SJSA1 (cell line): ENCODE measurements at regions not wholly inside any gene's neighbourhood (a gene's known extent, or its start where the extent isn't known, plus 50 kb on each side); places are given as distances from the start of the nearest gene placed in this dataset.

Experiments
- DNase-seq, 2 experiments: peaks; one replicate each; pipeline ENCODE4 v3.0.0-alpha.2; 2015 to 2020; ENCODE audit warnings: low spot score in 2 of 2, low read depth in 1 of 2
- H3K27ac ChIP-seq: fragments of 250-450 bp; sonication (Bioruptor Pico); 2 replicates; pipeline ENCODE4 v1.5.1; 2020; ENCODE audit warnings: mild to moderate bottlenecking, moderate library complexity
- H3K27me3 ChIP-seq: fragments of 250-450 bp; sonication (Bioruptor Pico); replicated peaks from 2 replicates; pipeline ENCODE4 v1.5.1; 2020; ENCODE audit warnings: mild to moderate bottlenecking, moderate library complexity
- H3K36me3 ChIP-seq: fragments of 250-450 bp; sonication (Bioruptor Pico); 2 replicates; pipeline ENCODE4 v1.5.1; 2020; ENCODE audit warnings: mild to moderate bottlenecking
- H3K4me1 ChIP-seq: fragments of 250-450 bp; sonication (Bioruptor Pico); replicated peaks from 2 replicates; pipeline ENCODE4 v1.6.1; 2021; ENCODE audit warnings: mild to moderate bottlenecking
- H3K4me3 ChIP-seq: fragments of 250-450 bp; sonication (Bioruptor Pico); 2 replicates; pipeline ENCODE4 v1.5.1; 2020; ENCODE audit warnings: mild to moderate bottlenecking
- H3K9me3 ChIP-seq: fragments of 250-450 bp; sonication (Bioruptor Pico); replicated peaks from 2 replicates; pipeline ENCODE4 v1.5.1; 2020; ENCODE audit warnings: mild to moderate bottlenecking

DNA sequence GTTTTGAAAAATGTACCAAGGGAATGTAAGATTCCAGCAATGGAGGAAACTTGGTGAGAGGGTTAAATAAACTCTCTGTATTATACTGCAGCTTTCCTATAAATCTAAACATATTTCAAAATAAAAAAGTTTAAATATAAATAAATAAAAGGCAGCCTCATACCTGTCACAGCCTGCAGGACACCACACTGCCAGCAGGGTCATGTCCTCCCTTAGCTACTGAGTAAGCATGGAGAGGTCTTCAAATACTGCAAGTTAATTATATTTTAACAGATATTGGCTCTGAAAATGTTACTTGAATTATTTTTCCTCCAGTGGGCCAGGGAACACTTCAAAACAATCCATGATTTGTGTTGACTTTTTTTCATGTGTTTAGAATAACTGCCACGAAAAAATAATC, 852.8 kb upstream of the PCDH7 start:
- Histone ChIP-seq H3K4me1 (no peaks in the 10 kb centered on the region), H3K36me3 (no peaks in the 10 kb centered on the region), H3K27me3 (no peaks in the 10 kb centered on the region), H3K9me3 (no peaks in the 10 kb centered on the region), H3K4me3 (no peak overlapping the region), H3K27ac (no peak overlapping the region)
- DNase-seq, result no peak

DNA sequence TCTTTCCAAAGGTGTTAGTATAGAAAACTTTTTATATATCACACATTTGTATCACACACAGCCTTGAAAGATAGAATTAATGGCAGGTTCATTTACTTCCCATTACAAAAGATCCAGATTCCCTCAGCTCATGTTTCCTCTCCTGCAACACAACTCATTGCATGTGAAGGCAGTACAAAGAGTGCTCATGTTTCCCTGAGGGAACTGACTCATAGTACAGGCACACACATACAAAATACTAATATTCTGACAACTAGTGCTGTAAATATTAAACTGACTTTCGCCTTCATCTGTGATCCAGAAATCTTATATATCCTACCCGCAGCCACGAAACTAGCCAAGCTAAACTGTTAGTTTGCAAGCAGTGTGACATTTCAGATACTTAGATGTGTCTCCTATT, 819.8 kb upstream of the PCDH7 start:
- DNase-seq, result no peak
- no peaks in the 10 kb centered on the region for H3K4me1 ChIP-seq
- H3K9me3 ChIP-seq, result no peaks in the 10 kb centered on the region
- no peak overlapping the region for H3K27ac ChIP-seq
- H3K4me3 ChIP-seq, result no peak overlapping the region
- H3K27me3 ChIP-seq, result no peaks in the 10 kb centered on the region
- H3K36me3 ChIP-seq, result no peaks in the 10 kb centered on the region

- H3K4me1 ChIP-seq, result no peaks in the 10 kb centered on the region
These were observed 811.9 kb upstream of the PCDH7 start for GRCh38 chr4:29908276-29908675.

DNA sequence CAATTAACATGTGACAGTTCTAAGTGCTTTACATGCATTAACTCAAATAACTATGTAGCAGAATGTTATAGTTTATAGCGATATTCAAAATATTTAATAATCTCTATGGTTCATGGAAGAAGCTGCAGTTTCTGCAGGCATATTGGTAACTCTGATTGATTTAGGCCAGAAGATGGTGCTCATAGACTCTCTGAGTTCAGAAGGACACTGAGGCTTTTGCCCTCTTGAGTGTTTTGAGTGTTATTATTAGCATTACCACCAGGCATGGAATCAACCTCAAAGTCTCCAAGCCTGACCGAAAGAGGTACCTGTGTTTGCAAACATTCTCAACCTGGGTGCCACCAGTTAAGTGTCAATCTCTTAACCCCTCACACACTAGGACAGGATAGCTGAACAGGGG, 792.3 kb upstream of the PCDH7 start:
- no peak for DNase-seq
- no peaks in the 10 kb centered on the region for H3K4me1 ChIP-seq
- no peaks in the 10 kb centered on the region for H3K36me3 ChIP-seq
- no peak overlapping the region for H3K4me3 ChIP-seq
- no peaks in the 10 kb centered on the region for H3K27me3 ChIP-seq
- H3K9me3 ChIP-seq, result no peaks in the 10 kb centered on the region
- no peak overlapping the region for H3K27ac ChIP-seq

More at GRCh38 chr4:29908276-29908675, 811.9 kb upstream of the PCDH7 start:
- H3K36me3 ChIP-seq, result no peaks in the 10 kb centered on the region
- no peaks in the 10 kb centered on the region for H3K9me3 ChIP-seq
- no peaks in the 10 kb centered on the region for H3K27me3 ChIP-seq
- no peak for DNase-seq
- H3K27ac ChIP-seq, result no peak overlapping the region
- H3K4me3 ChIP-seq, result no peak overlapping the region

- no peaks in the 10 kb centered on the region for H3K36me3 ChIP-seq
- no peak for DNase-seq
- no peak overlapping the region for H3K4me3 ChIP-seq
- H3K9me3 ChIP-seq, result no peaks in the 10 kb centered on the region
- H3K27me3 ChIP-seq, result no peaks in the 10 kb centered on the region
- H3K27ac ChIP-seq, result no peak overlapping the region
- H3K4me1 ChIP-seq, result no peaks in the 10 kb centered on the region
These were observed 771.7 kb upstream of the PCDH7 start for GRCh38 chr4:29948451-29948850.

DNA sequence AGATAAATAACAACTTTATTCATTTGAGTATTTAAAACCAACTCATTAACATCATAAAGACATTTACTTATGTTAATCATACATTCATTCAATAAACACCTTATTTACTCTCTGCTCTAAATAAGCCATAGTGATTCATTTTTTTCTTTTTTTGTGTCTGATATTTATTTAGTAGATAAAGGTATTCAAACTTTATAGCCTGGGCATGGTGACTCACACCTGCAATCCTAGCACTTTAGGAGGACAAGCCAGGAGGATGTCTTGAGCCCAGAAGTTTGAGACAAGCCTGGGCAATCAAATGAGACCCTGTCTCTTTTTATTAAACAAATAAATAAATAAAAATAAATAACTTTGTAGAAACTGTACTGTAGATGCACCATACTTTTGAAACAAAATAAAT, 771.3 kb upstream of the PCDH7 start:
- Histone ChIP-seq H3K9me3 (no peaks in the 10 kb centered on the region), H3K27me3 (no peaks in the 10 kb centered on the region), H3K4me3 (no peak overlapping the region), H3K27ac (no peak overlapping the region), H3K4me1 (no peaks in the 10 kb centered on the region), H3K36me3 (no peaks in the 10 kb centered on the region)
- no peak for DNase-seq

GRCh38 chr4:29966386-29966785, 753.8 kb upstream of the PCDH7 start:
- Histone ChIP-seq H3K27me3 (no peaks in the 10 kb centered on the region), H3K4me1 (no peaks in the 10 kb centered on the region), H3K4me3 (no peak overlapping the region), H3K27ac (no peak overlapping the region), H3K9me3 (no peaks in the 10 kb centered on the region), H3K36me3 (no peaks in the 10 kb centered on the region)
- no peak for DNase-seq

DNA sequence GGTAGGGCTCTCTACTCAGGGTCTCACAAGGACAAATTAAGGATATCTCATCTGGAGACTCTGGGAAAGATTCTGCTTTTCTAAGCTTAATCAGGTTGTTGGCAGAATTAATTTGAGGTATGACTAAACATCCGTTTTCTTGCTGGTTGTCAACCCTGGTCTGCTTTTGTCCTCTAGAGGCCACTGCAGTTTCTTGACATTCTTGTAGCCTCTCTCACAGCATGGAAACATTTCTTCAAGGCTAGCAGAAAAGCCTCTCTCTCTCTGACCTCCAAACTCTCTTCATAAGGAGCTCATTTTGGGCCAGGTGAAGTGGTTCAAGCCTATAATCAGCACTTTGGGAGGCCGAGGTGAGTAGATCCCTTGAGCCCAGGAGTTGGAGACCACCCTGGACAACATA, 749.5 kb upstream of the PCDH7 start:
- DNase-seq, result no peak
- no peaks in the 10 kb centered on the region for H3K4me1 ChIP-seq

DNA sequence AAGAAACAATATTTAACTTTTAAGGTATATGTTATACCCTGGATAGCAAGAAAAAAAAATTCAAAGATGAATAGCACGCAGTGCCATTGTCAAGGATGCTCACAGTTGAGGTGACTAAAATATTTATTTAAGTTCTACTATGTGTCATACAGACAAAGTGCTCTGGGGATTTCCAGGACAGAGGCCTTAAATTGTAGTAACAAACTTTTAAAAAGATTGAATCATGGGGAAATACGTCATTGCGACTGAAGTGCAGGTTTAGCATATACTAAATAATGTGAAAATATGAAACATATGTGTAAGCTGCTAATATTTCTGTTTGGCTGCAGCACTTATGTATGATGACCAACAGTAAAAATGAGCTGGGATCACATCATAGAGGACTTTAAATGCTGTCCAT, 748.0 kb upstream of the PCDH7 start:
- DNase-seq, result no peak
- Histone ChIP-seq H3K4me3 (no peak overlapping the region), H3K9me3 (no peaks in the 10 kb centered on the region), H3K36me3 (no peaks in the 10 kb centered on the region), H3K4me1 (no peaks in the 10 kb centered on the region), H3K27me3 (no peaks in the 10 kb centered on the region), H3K27ac (no peak overlapping the region)

More for the DNA sequence above, 749.5 kb upstream of the PCDH7 start:
- no peaks in the 10 kb centered on the region for H3K27me3 ChIP-seq
- no peaks in the 10 kb centered on the region for H3K9me3 ChIP-seq
- no peak overlapping the region for H3K4me3 ChIP-seq
- no peak overlapping the region for H3K27ac ChIP-seq
- H3K36me3 ChIP-seq, result no peaks in the 10 kb centered on the region

DNA sequence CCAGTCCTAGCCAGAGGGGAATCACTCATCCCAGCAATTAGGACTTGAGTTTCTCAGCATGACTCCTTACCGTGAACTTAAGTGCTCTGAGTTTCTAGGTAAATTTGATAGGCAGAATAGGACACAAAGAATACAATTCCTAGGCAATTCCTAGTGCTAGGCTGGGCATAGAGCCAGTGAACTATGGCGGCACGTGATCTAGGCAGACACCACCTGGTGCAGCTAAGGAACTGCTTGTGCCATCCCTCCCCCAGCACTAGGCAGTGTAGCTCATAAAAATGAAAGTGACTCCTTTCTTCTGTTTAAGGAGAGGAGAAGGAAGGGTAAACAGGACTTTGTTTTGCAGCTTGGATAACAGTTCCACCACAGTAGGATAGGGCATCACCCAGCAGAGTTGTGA, 736.3 kb upstream of the PCDH7 start:
- H3K4me1 ChIP-seq, result no peaks in the 10 kb centered on the region
- H3K27me3 ChIP-seq, result no peaks in the 10 kb centered on the region
- H3K4me3 ChIP-seq, result no peak overlapping the region
- DNase-seq, result no peak
- no peaks in the 10 kb centered on the region for H3K36me3 ChIP-seq
- H3K9me3 ChIP-seq, result no peaks in the 10 kb centered on the region
- H3K27ac ChIP-seq, result no peak overlapping the region

DNA sequence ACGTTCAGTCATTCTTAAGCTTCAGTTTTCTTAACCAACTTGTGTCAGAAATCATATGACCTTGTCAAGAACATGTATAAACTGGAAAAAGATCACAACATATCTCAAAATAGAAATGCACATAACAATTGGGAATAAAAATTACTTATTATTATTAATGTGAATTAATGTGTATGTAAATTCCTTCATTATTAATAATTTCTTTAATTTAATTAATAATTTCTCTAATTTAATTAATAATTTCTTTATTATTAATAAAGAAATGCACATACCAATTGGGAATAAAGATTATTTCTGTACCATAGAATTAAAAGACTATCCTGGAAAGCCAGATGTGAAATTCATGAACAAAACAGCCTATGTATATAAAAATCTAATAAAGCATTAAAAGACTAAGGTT, 718.5 kb upstream of the PCDH7 start:
- no peak overlapping the region for H3K4me3 ChIP-seq
- H3K9me3 ChIP-seq, result no peaks in the 10 kb centered on the region
- no peaks in the 10 kb centered on the region for H3K27me3 ChIP-seq
- DNase-seq, result no peak
- H3K4me1 ChIP-seq, result no peaks in the 10 kb centered on the region
- H3K36me3 ChIP-seq, result no peaks in the 10 kb centered on the region
- H3K27ac ChIP-seq, result no peak overlapping the region

DNA sequence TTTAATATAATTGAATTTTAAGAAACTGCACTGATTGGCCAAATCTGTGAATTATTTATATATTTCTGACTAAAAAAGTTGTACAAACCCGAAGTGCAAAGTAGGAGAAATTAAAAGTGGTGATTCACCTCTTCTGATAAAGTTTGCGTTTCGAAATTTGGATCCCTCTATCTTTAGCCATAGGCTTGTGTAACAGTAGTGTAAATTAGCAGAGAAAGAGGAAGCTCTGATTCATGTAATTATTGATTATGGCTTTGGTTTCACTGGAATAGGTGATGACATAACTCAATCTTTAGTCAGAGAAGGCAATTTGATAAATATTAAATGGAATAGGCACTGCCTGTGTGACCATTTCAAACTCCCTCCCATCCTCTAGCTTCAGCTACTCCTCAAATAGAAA, 717.8 kb upstream of the PCDH7 start:
- no peak for DNase-seq
- H3K27me3 ChIP-seq, result no peaks in the 10 kb centered on the region
- no peaks in the 10 kb centered on the region for H3K4me1 ChIP-seq
- H3K36me3 ChIP-seq, result no peaks in the 10 kb centered on the region
- no peak overlapping the region for H3K27ac ChIP-seq
- H3K4me3 ChIP-seq, result no peak overlapping the region
- H3K9me3 ChIP-seq, result no peaks in the 10 kb centered on the region

GRCh38 chr4:30005995-30006394, 714.2 kb upstream of the PCDH7 start:
- H3K27me3 ChIP-seq, result no peaks in the 10 kb centered on the region
- DNase-seq, result no peak
- H3K4me3 ChIP-seq, result no peak overlapping the region
- H3K27ac ChIP-seq, result no peak overlapping the region
- no peaks in the 10 kb centered on the region for H3K36me3 ChIP-seq
- H3K4me1 ChIP-seq, result no peaks in the 10 kb centered on the region
- no peaks in the 10 kb centered on the region for H3K9me3 ChIP-seq

- no peaks in the 10 kb centered on the region for H3K4me1 ChIP-seq
- H3K27ac ChIP-seq, result no peak overlapping the region
- H3K27me3 ChIP-seq, result no peaks in the 10 kb centered on the region
- H3K4me3 ChIP-seq, result no peak overlapping the region
- DNase-seq, result no peak
- H3K9me3 ChIP-seq, result no peaks in the 10 kb centered on the region
- H3K36me3 ChIP-seq, result no peaks in the 10 kb centered on the region
These were observed 695.6 kb upstream of the PCDH7 start for GRCh38 chr4:30024526-30024925.

GRCh38 chr4:30028826-30029225, 691.3 kb upstream of the PCDH7 start:
- H3K27me3 ChIP-seq, result no peaks in the 10 kb centered on the region
- no peak for DNase-seq
- H3K4me1 ChIP-seq, result no peaks in the 10 kb centered on the region
- H3K9me3 ChIP-seq, result no peaks in the 10 kb centered on the region
- no peaks in the 10 kb centered on the region for H3K36me3 ChIP-seq
- H3K27ac ChIP-seq, result no peak overlapping the region
- H3K4me3 ChIP-seq, result no peak overlapping the region
